ENCODE measurements at regions not wholly inside any gene's neighbourhood (a gene's known extent, or its start where the extent isn't known, plus 50 kb on each side); places are given as distances from the start of the nearest gene placed in this dataset.

- Histone ChIP-seq H3K27me3 (ENCODE audit: control insufficient read depth in 2 of 2, insufficient read depth in 2 of 2, low read length in 2 of 2) (no peaks in the 10 kb centered on the region), H3K9me3 (replicated peaks; ENCODE audit: control insufficient read depth, insufficient read depth, low read length) (no peaks in the 10 kb centered on the region), H3K4me1 (ENCODE audit: control insufficient read depth, extremely low read depth, insufficient read depth, low read length) (peaks cover 10% of the 10 kb centered on the region), H3K9me1 (replicated peaks; ENCODE audit: control insufficient read depth, extremely low read depth, insufficient read depth, low read length) (no peaks in the 10 kb centered on the region), H2AFZ (ENCODE audit: low read depth, low read length) (no peak overlapping the region), H3K9ac (replicated peaks; ENCODE audit: extremely low read depth, insufficient read depth, low read length) (no peak overlapping the region), H3K4me3 (replicated peaks in 1 of 3; ENCODE audit: insufficient read depth in 1 of 3, low read depth in 1 of 3, low read length in 3 of 3) (no peak overlapping the region), H3K36me3 (ENCODE audit: control insufficient read depth in 2 of 2, extremely low read depth in 1 of 2, insufficient read depth in 2 of 2, low read length in 2 of 2) (no peaks in the 10 kb centered on the region), H3K79me2 (ENCODE audit: control insufficient read depth, insufficient read depth, low read length) (no peaks in the 10 kb centered on the region), H4K20me1 (replicated peaks; ENCODE audit: control insufficient read depth, extremely low read depth, insufficient read depth, low read length) (no peaks in the 10 kb centered on the region), H3K4me2 (ENCODE audit: insufficient read depth, low read length) (no peak overlapping the region), H3K27ac (ENCODE audit: insufficient read depth, low read depth, low read length) (no peak overlapping the region)
- intact Hi-C loops (cut with micrococcal nuclease) (no loop called here), dilution Hi-C loops (cut with MboI; ENCODE audit: extremely low pct_ligation_motif_present, low sequenced_read_pairs) (no loop called here)
- ChIA-PET POLR2A (no interaction called here), CTCF (no interaction called here)
- no peak for TF ChIP-seq GATA2 (IDR thresholded peaks at IDR 0.05; ENCODE audit: insufficient read depth, insufficient read length, low read depth, low read length)
- no peak for TF ChIP-seq POLR2A (IDR thresholded peaks at IDR 0.05; ENCODE audit: low read depth, low read length)
- TF ChIP-seq CTCF (IDR thresholded peaks at IDR 0.05; ENCODE audit: extremely low read depth in 1 of 2, insufficient read depth in 1 of 2, low read depth in 1 of 2, low read length in 2 of 2), result no peak
- TF ChIP-seq FOS (IDR thresholded peaks at IDR 0.05; ENCODE audit: borderline replicate concordance, insufficient read depth, low read length), result no peak
- TF ChIP-seq JUN (IDR thresholded peaks at IDR 0.05; ENCODE audit: borderline replicate concordance, insufficient read depth, insufficient read length, low read depth), result no peak
- no peak for TF ChIP-seq MYC (IDR thresholded peaks at IDR 0.05; ENCODE audit: low read depth, low read length)
- TF ChIP-seq MAX (IDR thresholded peaks at IDR 0.05; ENCODE audit: insufficient read depth, insufficient read length), result no peak
- no peak for TF ChIP-seq EZH2 (IDR thresholded peaks at IDR 0.05; ENCODE audit: borderline replicate concordance, low read depth, low read length, severe bottlenecking)
- no peak for TF ChIP-seq POLR2AphosphoS5 (IDR thresholded peaks at IDR 0.05; ENCODE audit: insufficient read depth, low read depth, low read length)
- no peak for FAIRE-seq
- DNase-seq (ENCODE audit: low read depth, low spot score), result no peak
- BruUV-seq (replicated peaks), result no TSS peak
These were observed 643.5 kb upstream of the KLF4 start for GRCh38 chr9:108133101-108133500.

Data from endothelial cell of umbilical vein (primary cell).